ENCODE measurements at regions not wholly inside any gene's neighbourhood (a gene's known extent, or its start where the extent isn't known, plus 50 kb on each side); places are given as distances from the start of the nearest gene placed in this dataset.

DNA sequence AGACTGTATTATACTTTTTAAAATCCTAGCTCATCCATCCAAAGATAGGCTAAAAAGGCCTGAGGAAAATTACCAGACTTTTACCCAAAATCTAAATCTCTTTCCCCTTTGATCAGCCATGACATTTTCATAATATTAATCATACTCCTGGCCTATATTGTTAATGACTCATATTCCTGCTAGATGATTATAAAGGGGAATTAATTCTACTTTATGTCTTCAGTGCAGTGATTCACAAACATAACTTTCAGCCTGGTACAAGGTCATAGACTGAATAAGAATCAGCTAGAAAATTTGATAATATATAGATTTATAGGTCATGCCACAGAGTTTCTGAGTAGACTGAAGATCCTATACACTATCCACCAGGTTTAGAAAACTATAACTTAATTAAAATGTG lies 1905.4 kb downstream of the C4orf33 start:
- H2AFZ ChIP-seq (replicated peaks; ENCODE audit: low read length, poor library complexity), result no peak overlapping the region
- H2AK9ac ChIP-seq (replicated peaks; ENCODE audit: low read depth, low read length, poor library complexity), result no peak overlapping the region
- H2BK20ac ChIP-seq (ENCODE audit: low read depth, low read length), result no peak overlapping the region
- H3K27me3 ChIP-seq (ENCODE audit: control insufficient read depth, insufficient read depth, low read length), result no peaks in the 10 kb centered on the region
- no peak for ATAC-seq (ENCODE audit: low read depth)
- H3K14ac ChIP-seq (replicated peaks; ENCODE audit: low read depth, low read length), result no peak overlapping the region
- no peaks in the 10 kb centered on the region for H3K4me1 ChIP-seq (ENCODE audit: control insufficient read depth, insufficient read depth, low read length)
- H3K23ac ChIP-seq (ENCODE audit: low read depth, low read length), result no peak overlapping the region
- no peak overlapping the region for H3K4ac ChIP-seq (ENCODE audit: low read depth, low read length)
- BruUV-seq (replicated peaks), result no TSS peak
- dilution Hi-C loops (cut with HindIII; ENCODE audit: low sequenced_read_pairs, unreplicated experiment), result no loop called here
- H2BK5ac ChIP-seq (ENCODE audit: low read depth, low read length, poor library complexity, severe bottlenecking), result no peak overlapping the region
- intact Hi-C loops (cut with micrococcal nuclease), result no loop called here
- no peaks in the 10 kb centered on the region for H3K9me1 ChIP-seq (ENCODE audit: insufficient read depth, low read length)
- no peak overlapping the region for H2AK5ac ChIP-seq (ENCODE audit: low read depth, low read length)
- H4K5ac ChIP-seq (ENCODE audit: low read depth, low read length), result no peak overlapping the region
- no peak overlapping the region for H2BK120ac ChIP-seq (ENCODE audit: low read depth, low read length)
- H3K79me1 ChIP-seq (ENCODE audit: low read depth in 1 of 2, low read length in 2 of 2), result no peaks in the 10 kb centered on the region
- H3K56ac ChIP-seq (ENCODE audit: extremely low read depth, insufficient read depth, low read length), result no peak overlapping the region
- TF ChIP-seq, protein P1, sequence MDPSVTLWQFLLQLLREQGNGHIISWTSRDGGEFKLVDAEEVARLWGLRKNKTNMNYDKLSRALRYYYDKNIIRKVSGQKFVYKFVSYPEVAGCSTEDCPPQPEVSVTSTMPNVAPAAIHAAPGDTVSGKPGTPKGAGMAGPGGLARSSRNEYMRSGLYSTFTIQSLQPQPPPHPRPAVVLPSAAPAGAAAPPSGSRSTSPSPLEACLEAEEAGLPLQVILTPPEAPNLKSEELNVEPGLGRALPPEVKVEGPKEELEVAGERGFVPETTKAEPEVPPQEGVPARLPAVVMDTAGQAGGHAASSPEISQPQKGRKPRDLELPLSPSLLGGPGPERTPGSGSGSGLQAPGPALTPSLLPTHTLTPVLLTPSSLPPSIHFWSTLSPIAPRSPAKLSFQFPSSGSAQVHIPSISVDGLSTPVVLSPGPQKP (IDR thresholded peaks at IDR 0.05; ENCODE audit: borderline replicate concordance, low read depth, low read length), result no peak
- H4K8ac ChIP-seq (ENCODE audit: low read depth in 2 of 2, low read length in 2 of 2), result no peak overlapping the region
- no peak overlapping the region for H4K91ac ChIP-seq (ENCODE audit: insufficient read depth, low read depth, low read length)
- H3K27ac ChIP-seq (ENCODE audit: insufficient read depth, low read length), result no peak overlapping the region
- no peak overlapping the region for H3K4me3 ChIP-seq (ENCODE audit: insufficient read depth, low read depth, low read length)
- in situ Hi-C loops (cut with MboI; ENCODE audit: low sequenced_read_pairs), result no loop called here
- POLR2A ChIA-PET (ENCODE audit: unreplicated experiment), result no interaction called here
- no peak overlapping the region for H3K18ac ChIP-seq (ENCODE audit: low read depth, low read length)
- no peak for DNase-seq
- H4K20me1 ChIP-seq (ENCODE audit: insufficient read depth, low read length), result no peaks in the 10 kb centered on the region
- no peak overlapping the region for H2BK15ac ChIP-seq (ENCODE audit: low read depth, low read length)
- H3K36me3 ChIP-seq (ENCODE audit: control insufficient read depth, insufficient read depth, low read length), result no peaks in the 10 kb centered on the region
- CTCF ChIA-PET, result no interaction called here
- no peak overlapping the region for H3K4me2 ChIP-seq (ENCODE audit: low read depth, low read length)
- H3K9ac ChIP-seq (ENCODE audit: low read depth, low read length), result no peak overlapping the region
- H3K9me3 ChIP-seq (ENCODE audit: control insufficient read depth, insufficient read depth, low read length), result peaks cover 11% of the 10 kb centered on the region

All from IMR-90 (cell line).